Stimulated activated naive CD8-positive, alpha-beta T cell treated with anti-CD3 and anti-CD28 coated beads, Interleukin-15, Interleukin-2, amounts not matched to agents 100 U/mL and 50 U/mL, for 24 hours (primary cell): ENCODE measurements at regions not wholly inside any gene's neighbourhood (a gene's known extent, or its start where the extent isn't known, plus 50 kb on each side); places are given as distances from the start of the nearest gene placed in this dataset.
"Not testable (repeated sequence)": the region's sequence is repeated elsewhere in the genome, so short reads cannot be mapped to it uniquely, and the experiment has no call there.

ENCODE experiments used
- ATAC-seq: fragments of 150-1000 bp; cut with Tn5 transposase; one replicate; pipeline ENCODE4 v1.10.0; 2021
- DNase-seq: peaks from one replicate; pipeline ENCODE4 v3.0.0; 2021

- ATAC-seq (no peak), DNase-seq (no peak)
Measured at GRCh38 chr14:59116984-59117415, 71.5 kb upstream of the DAAM1 start.

- no peak for DNase-seq
- no peak for ATAC-seq
Measured at GRCh38 chr14:59117754-59118528, 70.5 kb upstream of the DAAM1 start.

- DNase-seq = no peak
- no peak for ATAC-seq
Measured at GRCh38 chr14:59120921-59121320, 67.5 kb upstream of the DAAM1 start.

DNA sequence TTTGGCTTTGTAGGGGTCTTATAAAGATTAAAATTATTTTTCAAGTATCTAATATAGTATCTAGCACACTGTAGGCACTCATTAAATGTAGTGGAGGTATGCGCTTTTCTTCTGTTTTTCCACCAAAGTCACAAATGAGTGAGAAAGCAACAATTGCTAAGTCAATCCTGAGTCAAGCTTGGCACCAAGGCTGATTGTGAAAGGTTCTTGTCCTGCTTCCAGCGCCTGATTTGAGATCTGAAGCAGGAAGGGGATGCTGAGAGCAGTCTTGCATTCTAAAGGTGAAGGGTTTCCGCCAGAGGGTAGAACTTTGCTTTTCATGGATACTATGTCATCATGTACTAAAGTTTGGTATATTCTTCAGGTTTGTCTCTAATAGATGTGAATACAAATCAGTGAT is 64.9 kb upstream of the DAAM1 start:
- ATAC-seq (no peak), DNase-seq (no peak)

DNA sequence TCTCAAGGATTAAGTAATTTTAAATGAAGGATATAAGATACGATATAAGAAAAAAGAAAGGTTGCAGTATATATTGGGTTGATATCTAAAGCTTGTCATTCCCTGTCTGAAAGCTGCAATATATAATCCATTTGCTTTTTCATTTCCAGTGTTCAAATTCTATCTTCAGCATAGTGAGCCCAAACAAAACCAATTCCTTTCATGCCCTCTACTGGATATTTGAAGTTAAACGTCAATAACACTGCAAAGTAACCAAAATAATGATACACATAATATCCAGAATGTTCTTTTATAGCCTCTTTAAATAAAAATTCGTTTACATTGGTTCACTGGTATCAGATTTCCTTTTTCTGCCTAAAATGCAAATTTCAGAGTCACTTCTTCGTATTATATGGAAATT is 64.5 kb upstream of the DAAM1 start:
- DNase-seq = no peak
- ATAC-seq = no peak

DNA sequence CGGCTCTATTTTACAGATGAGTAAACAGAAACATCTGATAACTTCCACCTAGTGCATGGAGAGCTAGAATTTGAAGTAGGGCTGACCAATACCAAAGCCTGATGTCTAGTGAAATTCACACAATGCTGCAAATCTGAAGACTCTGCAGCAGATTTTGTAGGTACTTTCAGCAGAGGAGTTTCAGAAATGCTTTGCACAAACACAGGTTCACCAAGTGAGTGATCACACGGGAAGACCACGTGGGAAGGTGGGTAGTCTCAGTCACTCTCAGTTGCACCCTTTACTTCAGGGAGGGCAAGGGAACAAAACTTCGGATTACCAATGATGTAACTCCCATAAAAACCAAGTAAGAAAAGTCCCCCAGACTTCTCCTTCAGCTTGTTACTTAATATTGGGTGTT is 63.3 kb upstream of the DAAM1 start:
- ATAC-seq (no peak), DNase-seq (no peak)

- ATAC-seq (peak; percentile 69), DNase-seq (no peak)
Measured at GRCh38 chr14:59126714-59127436, 61.6 kb upstream of the DAAM1 start.

- ATAC-seq (no peak), DNase-seq (no peak)
Measured at GRCh38 chr14:59127437-59127732, 61.1 kb upstream of the DAAM1 start.

DNA sequence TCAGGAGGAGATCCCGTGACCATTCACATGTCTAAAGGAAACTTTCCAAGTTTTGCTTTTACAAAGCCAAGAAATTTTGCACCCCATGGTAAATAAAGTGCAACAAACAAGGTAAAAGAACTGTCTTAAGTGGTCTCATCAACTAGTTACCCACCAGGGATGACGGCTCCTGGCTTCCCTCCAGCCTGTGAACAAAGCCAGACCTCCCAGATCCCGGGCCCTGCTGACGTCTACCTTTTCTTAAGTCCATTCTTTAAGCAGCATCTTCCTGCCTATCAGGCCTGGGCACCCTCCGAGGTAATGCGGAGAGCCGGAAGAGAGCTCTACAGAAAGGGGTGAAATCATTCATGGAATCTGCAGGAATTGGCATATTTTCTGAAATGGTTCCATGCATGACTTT is 58.0 kb upstream of the DAAM1 start:
- no peak for DNase-seq
- ATAC-seq = no peak

DNA sequence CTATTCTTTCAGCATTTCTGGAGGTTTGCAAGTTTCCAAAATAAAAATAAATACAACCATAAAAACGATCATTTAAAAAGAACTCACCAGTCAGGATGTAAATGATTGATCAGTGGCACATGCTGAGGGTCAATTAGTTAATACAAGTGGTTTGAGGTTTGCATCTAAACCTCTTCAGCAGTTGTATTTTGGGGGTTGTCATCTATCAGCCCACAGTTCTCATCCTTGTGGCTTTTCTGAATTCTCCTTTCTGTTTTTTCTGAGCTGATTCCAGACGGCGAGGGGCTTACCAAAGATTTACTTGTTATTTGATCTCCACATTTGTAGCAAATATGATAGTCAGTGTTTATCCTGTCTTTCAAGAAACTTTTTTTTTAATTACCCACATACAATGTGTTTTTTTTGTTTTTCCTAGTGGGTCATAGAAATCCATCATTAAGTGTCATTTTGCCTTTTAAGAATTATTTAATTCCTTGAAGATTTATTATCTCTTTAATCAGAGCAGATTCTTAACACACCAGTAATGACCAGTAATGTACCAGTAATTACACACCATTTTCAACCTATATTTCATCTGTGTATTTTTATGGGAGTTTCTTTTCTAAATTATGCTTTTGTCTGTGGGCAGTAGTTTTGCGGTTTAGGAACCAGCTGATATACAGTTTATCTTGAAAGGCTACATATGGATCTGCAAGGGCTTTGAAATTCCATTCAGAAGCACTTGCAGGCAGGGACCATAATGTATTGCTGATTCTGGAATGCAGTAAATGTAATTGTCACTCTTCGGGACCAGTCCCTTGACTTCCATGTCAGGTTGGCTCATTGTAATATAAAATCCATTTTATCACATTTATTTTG is 56.3 kb upstream of the DAAM1 start:
- DNase-seq (no peak), ATAC-seq (no peak)

- ATAC-seq = no peak
Measured at GRCh38 chr14:59132796-59133494, 55.5 kb upstream of the DAAM1 start.

DNA sequence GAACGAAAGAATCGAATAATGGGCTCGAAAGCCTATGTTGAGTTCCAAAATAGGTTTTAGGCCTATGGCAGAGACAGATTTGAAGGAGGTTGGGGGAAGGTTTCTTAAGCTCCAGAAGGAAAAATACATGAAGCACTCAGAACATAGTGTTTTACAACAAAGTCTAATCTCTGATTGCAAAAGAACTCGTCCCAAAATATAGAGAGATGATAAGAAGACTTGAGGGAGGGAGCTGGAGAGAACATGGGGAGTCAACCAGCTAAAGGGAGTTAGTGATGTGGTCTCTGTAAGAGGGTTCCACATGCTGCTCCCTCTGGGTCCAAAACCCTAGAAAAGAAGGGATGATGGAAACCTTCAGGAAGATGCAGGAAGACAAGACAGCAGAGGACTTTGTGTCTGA is 54.8 kb upstream of the DAAM1 start:
- DNase-seq (no peak), ATAC-seq (no peak)

More at GRCh38 chr14:59132796-59133494, 55.5 kb upstream of the DAAM1 start:
- DNase-seq = no peak

DNA sequence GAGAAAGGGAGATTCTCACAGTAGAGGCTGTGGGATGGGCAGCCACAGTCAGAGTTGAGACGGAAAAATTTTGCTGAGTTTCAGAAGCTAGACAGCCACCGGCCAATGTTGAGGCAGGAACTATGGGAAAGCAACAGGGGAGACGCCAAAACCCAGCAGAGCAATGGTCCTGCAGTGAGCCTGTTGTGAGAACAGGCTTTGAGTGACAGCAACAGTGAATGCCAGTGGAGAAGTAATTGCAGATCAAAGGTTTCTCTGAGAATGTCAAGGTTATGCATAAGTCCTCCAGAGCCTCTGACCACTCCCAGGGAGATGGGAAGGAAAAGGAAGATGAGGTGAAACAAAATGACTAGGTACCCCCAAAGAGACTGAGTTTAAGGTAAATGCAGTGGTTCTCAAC is 54.2 kb upstream of the DAAM1 start:
- no peak for ATAC-seq

GRCh38 chr14:59137256-59137655 is 51.2 kb upstream of the DAAM1 start:
- DNase-seq = no peak

More for the DNA sequence above, 54.2 kb upstream of the DAAM1 start:
- no peak for DNase-seq

DNA sequence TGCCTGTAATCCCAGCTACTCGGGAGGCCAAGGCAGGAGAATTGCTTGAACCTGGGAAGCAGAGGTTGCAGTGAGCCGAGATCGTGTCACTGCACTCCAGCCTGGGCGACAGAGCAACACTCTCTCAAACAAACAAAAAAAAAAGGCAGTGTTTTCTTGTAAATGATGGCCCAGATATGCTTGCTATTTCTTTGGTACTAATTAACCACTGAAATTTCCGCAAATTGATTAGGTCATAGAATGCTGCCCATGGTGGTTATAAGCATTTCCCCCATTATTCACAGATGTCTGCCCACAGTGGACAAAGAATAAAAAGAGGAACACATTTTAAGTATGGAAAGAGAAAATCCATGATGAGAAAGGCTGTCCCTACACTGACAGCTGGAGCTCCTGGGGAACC is 49.9 kb upstream of the DAAM1 start:
- not testable (repeated sequence) for DNase-seq, ATAC-seq

More at GRCh38 chr14:59137256-59137655, 51.2 kb upstream of the DAAM1 start:
- no peak for ATAC-seq
